GM19351 (cell line): ENCODE measurements at regions not wholly inside any gene's neighbourhood (a gene's known extent, or its start where the extent isn't known, plus 50 kb on each side); places are given as distances from the start of the nearest gene placed in this dataset.
"Not testable (repeated sequence)": the region's sequence is repeated elsewhere in the genome, so short reads cannot be mapped to it uniquely, and the experiment has no call there.

Experiments used
- ATAC-seq: cut with Tn5 transposase; IDR thresholded peaks from one replicate; pipeline ENCODE4 v1.9.1; 2021; ENCODE audit warnings: mild to moderate bottlenecking, moderate library complexity; ENCODE audit not compliant: unreplicated experiment

DNA sequence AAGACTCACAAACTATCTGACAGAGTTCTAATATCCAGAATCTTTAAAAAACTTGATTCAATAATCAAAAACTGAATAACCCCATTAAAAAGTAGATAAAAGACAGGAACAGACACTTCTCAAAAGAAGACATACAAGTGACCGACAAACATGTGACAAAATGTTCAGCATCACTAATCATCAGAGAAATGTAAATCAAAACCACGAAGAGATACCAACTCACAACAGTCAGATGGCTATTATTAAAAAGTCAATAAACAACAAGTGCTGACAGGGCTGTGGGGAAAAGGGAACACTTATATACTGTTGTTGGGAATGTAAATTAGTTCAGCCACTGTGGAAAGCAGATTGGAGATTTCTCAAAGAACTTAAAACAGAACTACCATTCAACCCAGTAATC lies 138.1 kb upstream of the RASGEF1B start:
- no peak for ATAC-seq

DNA sequence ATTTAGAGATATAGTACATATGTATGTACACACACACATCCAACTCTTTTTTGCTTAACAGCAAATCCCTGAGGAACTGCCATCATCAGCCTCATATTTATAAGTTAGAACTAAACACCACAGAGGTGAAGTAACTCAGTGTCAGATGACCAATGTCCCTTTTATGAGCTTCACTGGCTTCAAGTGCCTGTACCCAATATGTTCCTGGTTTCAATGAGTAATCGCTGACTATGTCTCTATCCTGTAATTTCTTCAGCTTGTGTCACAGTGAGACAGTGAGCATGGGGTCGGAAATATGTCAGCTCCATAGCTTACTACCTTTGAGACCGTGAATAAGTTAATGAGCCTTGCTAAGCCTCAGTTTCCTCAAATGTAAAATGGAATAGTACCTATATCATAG lies 136.2 kb upstream of the RASGEF1B start:
- no peak for ATAC-seq

DNA sequence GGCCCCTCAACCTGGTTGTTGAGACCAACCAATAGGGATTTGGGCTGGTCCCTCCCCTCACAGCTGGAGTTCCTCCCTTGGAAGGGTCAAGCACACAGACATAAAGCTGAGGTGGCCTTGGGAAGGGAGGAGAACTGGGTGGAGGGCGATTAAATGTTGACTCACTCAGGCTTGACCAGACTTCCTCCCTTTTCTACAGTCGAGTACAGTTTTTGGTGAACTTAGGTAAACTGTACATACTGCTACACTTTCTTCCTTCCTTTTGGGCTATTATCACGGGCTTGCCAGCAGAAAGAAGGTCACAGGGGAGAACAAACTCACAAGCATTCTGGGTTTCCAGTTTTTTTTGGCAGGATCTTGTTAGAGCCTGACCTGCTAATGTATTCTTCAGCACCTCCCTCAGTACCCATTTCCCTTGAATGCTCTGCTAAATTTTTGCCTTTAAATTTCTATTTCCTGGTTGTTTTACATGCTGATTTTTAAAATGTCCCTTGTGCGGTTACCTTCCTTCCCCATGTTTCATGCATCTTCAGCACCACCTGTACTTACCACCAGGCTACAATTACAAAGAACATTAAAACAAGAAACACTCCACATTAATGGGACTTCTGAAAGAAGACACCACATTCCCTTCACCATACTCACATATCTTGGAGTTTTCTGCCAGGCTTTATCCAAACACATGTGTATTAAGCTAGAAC lies 135.2 kb upstream of the RASGEF1B start:
- ATAC-seq = no peak

DNA sequence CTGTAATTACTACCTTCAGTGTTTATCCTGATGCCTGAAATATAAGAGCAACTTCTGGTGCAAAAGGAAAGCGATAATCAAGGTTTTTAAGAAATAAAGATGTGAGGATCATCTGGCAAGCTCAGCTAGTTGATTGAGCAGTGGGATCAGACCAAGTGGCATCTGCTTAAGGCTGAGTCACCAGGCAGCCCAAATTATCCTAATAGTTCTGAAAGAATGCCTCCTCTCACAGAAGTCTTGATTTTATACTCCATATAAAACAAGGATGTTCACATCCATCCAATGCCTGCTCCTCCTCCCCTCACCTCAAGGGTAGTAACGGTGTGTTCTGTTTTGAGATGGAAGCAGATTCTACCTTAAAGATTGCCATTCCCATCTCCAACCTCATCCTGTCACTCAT lies 134.5 kb upstream of the RASGEF1B start:
- ATAC-seq = no peak

DNA sequence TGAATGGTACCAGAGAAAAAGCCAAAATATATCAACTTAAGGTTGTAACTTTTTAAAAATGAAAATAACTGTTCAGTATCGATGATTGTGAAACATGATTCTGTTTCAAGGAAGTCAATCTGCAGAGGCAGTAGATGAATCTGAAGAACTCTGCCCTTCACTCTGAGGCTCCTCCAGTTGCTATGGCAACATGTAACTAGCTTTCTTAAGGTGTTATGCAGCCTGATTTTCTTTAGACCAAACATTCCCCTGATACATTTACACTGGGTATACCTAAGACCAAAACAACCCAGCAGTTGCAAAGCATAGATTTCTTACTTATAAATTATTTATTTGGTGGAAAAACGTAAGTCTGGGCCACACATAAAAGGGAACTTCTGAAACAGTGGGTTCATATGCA lies 133.6 kb upstream of the RASGEF1B start:
- no peak for ATAC-seq

DNA sequence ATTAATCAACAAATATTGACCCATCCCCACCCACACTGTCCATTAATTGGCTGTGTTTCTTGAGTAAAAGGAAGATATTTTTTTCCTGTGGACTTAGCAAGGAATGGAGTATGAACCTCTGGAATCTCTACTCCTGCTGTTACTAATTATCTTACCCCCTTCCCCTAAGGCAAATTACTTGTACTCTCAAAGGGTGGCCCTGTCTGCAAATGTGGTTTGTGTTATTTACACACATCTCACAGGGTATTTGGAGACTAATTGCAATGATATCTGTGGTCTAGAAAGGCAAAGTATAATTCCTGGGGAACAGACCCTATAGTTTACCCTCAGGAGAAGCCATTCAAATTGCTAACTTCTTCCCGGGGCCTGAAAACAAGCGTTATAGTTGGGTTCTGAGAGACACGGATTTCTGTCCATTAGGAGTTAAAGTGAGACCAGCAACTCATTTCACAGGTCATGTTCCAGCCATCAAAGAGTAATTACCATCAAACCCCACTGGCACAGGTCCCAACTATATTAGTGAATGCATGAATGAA lies 133.0 kb upstream of the RASGEF1B start:
- no peak for ATAC-seq

DNA sequence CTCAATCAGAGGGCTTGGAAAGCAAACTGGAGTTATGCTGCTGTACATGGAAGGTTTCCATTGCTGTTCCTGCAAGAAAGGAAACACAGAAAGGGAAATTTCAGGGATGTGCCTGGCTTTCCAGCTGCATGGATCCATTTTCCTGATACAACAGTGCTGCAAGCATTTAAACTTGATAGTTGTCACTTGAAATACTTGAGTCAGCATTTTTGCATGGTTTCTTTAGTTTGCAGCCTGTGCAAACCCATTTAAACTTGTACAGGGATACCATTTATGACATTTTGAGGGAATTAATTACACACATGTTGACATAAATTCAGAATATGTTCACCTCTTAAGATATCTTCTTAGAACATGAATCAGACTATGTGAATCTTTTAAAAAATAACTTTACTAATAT lies 131.1 kb upstream of the RASGEF1B start:
- no peak for ATAC-seq

DNA sequence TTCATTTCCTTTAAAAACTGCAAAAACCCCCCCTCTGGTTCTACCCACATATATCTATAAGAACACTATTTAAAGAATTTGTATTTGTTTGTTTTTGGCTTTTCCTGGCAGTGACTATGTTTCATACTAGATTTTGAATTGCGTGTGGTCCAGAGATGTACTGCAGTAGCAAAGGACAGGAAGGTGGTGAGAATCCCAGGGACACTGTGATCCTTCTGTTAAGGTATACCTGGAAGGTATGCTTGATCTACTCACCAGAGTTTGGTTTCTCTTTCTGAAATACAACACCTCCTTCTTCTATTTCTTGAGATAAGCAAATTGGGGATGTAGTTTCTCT lies 129.6 kb upstream of the RASGEF1B start:
- ATAC-seq = no peak

DNA sequence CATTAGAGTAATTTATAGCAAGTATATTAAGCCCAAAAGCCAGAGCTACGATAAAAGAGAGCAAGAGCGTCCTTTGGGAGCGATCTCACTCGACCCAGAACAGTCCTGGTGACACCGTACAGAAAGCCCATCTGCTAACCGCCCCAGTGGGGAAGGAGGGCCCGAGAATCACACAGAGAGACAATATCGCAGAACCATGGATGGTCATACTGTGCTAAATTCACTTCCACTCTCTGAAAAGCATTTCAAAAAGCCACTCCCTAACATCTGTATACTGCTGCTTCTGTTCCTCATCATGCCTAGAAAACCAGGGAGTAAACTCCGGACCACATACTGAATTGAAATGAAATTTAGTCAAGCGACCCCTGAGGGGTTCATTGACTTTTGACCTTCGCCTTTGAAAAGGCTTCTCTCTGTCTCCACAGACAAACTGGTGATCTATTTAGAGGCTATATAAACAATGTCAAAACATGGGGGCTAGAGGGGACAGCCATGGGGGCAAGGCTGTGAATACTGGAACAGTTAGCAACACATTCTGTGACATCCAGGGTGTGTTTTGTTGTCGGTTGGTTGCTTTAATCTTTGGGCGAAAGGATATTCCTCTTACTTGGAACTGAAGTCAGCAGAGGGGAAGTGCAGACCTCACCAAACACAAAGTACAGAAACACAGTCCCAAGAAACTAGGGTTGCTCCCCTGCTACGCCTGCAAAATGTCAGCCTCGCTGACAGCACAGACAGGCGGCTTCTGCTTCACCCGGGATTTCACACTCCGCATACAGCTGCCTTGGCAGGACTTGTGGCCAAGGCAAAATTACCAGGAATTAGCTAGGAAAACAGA lies 129.0 kb upstream of the RASGEF1B start:
- no peak for ATAC-seq

DNA sequence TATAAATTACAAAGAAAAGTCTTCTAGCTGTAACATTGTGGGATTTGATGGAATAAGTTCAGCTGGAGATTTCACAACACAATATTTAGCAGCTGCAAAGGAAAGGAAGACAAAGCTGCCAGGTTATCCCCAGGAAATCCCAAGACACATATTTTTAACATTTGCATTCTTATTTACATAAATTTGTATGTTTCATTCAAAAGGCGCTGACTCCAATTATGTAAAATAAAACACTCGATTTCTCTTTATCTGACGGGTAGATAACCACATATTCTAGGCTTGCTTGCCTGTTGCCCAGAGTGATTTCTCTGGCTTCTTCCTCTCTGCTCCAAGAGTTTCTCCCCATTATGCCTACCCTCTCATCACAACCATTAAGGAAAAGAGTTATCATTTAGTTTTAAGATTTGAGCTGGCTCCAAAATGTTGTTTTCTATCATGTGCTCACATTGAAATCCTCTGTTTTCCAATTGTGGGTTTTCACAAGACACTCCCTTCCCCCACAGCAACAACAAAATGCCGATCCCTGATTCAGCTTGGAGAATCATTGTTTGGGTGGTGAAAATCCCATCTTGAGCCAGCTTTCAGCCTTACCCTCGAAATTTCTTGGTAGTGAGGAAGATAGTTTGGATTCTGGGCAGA lies 128.2 kb upstream of the RASGEF1B start:
- no peak for ATAC-seq

DNA sequence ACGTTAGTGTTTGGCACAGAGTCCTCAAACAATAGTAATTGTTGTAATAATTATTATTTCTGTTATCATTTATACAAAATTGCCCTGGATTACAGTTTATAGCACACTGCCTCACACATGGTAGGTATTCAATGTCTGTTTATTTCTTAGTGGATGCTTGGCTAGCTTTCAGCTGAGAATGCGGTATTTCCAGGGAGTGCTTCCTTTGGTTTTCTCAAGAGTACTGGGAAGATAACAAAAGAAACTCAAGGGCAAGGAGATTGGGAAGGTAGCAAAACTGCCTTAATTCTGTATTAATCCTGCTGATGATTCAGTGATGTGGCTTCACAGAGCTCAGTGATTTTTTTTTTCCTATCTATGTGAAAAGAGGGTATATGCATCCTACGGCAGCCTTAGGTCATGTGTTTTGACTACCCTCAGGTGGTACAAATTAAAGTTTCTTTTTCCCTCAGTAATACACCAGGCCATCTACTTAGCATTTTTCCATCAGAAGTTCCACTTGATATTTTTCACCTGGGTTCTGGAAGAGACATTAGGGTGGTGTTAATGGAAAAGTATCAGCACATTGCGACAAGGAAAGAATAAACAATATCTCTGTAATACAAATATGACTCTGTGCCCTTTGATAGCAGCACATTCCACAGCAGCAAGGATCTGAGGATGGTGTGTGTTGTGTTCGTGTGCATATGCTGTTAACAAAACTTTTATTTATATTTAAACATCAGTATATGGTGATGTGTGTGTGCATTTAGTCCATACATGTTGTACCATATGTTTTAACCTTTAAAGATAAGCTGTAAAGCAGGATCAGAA lies 124.3 kb upstream of the RASGEF1B start:
- ATAC-seq = no peak

DNA sequence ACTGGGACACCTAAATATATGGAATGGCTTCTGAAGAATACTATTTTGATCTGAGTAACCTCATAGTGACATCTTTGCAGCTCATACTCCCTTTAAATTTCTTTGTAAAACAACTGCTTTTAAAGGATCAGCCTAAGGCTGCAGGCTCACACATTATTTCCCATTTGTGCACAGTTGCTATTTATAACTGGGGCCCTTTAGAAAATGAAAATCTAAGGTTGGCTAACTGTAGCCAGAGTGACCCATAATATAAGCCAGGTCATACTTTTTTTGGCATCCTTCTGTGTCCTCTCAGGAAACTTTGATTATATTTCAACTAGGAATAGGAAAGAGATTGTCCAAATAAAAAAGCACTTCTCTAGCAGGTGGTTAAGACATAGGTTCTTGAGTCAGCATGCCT lies 123.6 kb upstream of the RASGEF1B start:
- no peak for ATAC-seq

DNA sequence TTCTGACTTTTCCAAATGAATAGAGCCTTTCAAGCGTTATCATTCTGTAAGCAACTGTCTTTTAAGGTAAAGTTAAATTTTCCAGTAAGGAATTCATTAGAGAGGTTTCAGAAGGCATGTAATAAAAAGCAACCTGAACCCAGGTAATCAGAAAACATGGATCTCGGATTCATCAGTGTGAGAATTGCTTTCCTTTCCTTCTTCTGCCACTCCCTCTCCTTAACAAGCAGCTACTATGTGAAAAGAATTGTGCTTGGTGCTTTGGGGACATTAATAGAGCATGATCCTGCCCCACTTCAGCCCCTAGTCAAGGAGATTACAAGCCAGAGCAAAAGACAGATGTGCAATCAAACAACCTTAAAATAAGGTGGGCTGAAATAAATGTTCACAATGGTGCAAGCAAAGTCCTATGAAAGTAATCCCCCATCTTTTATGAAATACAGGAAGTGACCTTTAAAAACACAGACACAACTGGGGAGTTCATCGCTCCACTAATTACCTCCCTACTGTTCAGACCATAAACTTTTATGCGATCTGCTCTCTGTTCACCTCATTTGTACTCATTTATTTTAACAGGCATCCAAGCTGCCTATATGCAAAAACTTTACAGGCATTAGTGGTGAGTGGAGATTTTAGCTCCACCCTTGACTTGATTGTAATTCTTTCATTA lies 122.9 kb upstream of the RASGEF1B start:
- no peak for ATAC-seq

DNA sequence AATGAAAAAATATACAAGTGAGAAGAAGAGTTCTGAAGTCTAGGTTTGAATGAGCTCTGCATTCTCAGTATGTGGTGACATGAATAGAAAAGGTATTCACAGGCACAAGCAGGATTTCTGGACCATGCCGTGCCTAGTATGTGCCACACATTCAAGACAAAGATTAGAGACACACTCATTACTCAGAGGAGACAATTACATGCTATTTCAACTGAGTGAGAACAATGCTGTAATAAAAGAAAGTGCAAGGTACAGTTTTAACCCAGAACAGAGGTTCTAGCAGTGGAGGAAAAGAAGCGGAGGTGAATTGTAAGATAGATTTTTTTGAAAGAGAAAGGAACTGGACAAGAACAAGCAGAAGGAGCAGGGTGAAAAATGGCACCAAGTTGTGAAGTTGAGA lies 121.0 kb upstream of the RASGEF1B start:
- ATAC-seq = no peak

DNA sequence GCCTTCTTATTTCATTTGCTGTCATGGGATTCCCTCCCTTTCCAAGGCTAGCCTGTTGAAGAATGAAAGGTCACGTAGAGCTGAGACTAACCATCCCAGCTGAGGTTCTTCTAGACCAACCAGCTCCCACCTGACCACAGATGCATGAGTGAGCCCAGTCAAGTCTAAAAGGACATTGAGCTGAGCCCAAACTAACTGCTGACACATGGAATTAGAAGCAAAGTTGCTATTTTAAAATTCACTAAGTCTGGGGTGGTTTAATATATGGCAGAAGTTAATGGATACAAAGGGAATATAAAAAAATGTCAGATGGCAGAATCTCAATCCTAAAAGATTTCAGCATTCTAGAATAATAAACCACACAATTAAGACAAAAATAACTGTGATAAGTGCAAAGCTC lies 118.9 kb upstream of the RASGEF1B start:
- ATAC-seq = no peak

DNA sequence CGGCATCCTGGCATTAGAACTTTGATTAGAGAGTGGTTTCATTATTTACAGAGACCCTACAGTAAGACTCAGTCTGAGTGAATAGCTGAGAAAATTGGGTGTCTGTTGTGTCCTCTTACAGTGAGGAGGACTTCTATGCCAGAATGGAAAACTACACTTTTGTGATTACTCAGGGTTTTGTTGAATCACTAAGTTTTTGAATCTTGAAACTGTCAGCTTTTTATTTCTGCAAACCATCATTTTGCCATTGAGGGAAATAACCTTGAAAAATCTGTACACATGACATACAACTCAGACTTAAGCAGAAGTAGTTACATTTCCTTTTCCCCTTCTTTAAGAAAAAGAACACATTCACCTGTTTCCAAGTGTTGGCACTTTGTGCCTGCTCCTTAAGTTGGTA lies 117.6 kb upstream of the RASGEF1B start:
- ATAC-seq = no peak

DNA sequence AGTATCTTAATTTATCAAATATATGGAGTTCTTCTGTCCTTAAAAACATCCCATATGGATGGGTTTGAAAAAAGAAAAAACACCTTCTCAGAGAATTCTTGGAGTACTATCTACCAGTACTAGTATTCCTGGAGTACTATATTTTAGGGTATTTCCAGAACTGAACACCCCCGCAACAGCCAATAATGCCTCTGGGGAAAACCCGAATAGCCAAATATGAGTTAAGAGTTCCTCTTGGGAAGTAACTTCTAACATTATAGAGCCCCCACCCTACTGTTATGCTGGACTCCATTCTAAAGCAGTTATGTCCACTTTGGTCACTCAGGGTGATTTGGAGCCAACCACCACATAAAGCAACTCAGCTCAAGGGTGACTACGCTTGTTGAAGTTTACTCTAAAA lies 115.0 kb upstream of the RASGEF1B start:
- no peak for ATAC-seq

DNA sequence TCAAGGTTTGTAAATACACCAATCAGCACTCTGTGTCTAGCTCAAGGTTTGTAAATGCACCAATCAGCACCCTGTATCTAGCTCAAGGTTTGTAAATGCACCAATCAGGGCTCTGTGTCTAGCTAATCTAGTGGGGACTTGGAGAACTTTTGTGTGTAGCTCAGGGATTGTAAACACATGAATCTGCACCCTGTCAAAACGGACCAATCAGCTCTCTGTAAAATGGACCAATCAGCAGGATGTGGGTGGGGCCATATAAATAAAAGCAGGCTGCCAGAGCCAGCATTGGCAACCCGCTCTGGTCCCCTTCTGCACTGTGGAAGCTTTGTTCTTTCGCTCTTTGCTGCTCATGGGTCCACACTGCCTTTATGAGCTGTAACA lies 109.3 kb upstream of the RASGEF1B start:
- ATAC-seq = not testable (repeated sequence)

DNA sequence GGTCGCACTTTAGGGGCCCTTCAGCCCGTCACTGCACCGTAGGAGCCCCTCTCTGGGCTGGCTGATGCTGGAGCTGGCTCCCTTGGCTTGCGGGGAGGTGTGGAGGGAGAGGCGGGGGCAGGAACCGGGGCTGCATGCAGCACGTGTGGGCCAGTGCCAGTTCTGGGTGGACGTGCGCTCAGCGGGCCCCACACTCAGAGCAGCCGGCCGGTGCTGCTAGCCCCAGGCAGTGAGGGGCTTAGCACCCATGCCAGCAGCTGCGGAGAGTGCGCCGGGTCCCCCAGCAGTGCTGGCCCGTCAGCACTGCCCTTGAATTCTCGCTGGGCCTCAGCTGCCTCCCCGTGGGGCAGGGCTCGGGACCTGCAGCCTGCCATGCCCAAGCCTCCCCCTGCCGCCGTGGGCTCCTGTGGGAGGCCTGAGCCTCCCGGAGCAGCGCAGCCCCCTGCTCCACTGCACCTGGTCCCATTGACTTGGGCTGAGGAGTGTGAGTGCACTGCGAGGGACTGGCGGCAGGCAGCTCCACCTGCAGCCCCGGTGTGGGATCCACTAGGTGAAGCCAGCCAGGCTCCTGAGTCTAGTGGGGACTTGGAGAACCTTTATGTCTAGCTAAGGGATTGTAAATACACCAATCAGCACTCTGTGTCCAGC lies 108.8 kb upstream of the RASGEF1B start:
- ATAC-seq = no peak

DNA sequence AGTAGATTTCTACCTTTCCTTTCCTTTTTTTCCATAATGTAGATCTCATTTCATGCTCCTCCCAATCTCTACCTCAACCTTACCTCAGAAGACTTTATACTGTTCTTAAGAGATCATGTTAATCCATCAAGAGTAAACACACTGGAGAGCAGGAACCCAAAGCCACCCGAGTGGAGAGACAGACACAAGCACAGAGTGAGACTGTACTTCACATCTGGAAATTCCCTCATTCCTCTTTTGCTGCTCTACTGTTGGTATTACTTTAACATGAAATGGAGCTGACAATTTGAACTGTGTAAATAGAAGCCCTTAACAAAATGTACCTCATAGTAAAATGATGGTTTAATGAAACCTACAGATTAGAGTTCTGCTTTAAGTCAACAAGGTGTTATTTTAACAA lies 105.7 kb upstream of the RASGEF1B start:
- no peak for ATAC-seq
